OCI-LY7 (cell line): ENCODE measurements at regions not wholly inside any gene's neighbourhood (a gene's known extent, or its start where the extent isn't known, plus 50 kb on each side); places are given as distances from the start of the nearest gene placed in this dataset.

Source experiments
- EZH2phosphoT487 ChIP-seq: fragments of 200-600 bp; sonication (generic); IDR thresholded peaks from 2 replicates; pipeline ENCODE4 v1.6.1; 2018; ENCODE audit warnings: low read depth, borderline replicate concordance, mild to moderate bottlenecking, mixed run types, antibody characterized with exemption, low read length, moderate library complexity, mixed read lengths
- TF ChIP-seq, protein P1 (sequence below): fragments of 200-600 bp; sonication (generic); conservative IDR thresholded peaks from 2 replicates; pipeline ENCODE4 v1.5.1; 2014; ENCODE audit warnings: mild to moderate bottlenecking, antibody characterized with exemption, low read length, moderate library complexity, mixed read lengths

DNA sequence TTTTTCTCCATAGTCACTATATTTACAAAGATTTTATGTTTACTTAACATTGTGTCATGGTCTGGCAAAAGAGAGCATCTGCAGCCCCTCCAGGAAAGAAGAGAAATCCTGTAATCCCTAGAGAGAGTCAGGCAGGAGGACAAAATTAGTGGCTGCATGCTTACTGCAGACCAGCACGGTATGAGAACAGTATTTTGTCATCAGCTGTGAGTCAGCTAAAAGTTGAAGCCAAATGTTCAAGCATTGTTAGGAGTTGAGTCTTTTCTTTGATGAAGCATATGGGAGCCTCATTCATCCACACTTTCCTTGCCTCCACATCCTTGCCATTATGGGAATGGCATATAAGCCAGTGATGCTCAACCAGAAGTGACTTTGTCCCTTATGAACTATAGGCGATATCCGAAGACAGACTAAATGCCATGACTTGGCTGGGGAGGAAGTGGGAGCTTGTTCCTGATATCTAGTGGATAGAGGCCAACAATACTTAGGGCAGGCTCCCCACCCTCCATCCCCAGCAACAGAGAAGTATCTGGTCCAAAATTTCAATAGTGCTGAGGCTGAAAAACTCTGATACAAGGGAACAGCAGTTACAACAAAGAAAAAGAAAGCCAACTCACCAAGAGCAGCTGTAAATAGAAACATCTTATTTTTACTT is 112.0 kb upstream of the OR5AK2 start:
- TF ChIP-seq, protein P1, sequence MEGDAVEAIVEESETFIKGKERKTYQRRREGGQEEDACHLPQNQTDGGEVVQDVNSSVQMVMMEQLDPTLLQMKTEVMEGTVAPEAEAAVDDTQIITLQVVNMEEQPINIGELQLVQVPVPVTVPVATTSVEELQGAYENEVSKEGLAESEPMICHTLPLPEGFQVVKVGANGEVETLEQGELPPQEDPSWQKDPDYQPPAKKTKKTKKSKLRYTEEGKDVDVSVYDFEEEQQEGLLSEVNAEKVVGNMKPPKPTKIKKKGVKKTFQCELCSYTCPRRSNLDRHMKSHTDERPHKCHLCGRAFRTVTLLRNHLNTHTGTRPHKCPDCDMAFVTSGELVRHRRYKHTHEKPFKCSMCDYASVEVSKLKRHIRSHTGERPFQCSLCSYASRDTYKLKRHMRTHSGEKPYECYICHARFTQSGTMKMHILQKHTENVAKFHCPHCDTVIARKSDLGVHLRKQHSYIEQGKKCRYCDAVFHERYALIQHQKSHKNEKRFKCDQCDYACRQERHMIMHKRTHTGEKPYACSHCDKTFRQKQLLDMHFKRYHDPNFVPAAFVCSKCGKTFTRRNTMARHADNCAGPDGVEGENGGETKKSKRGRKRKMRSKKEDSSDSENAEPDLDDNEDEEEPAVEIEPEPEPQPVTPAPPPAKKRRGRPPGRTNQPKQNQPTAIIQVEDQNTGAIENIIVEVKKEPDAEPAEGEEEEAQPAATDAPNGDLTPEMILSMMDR: no peak
- no peak for TF ChIP-seq EZH2phosphoT487
